LNCaP clone FGC (cell line): ENCODE measurements at regions not wholly inside any gene's neighbourhood (a gene's known extent, or its start where the extent isn't known, plus 50 kb on each side); places are given as distances from the start of the nearest gene placed in this dataset.
"Not testable (repeated sequence)": the region's sequence is repeated elsewhere in the genome, so short reads cannot be mapped to it uniquely, and the experiment has no call there.

Experiments
- DNase-seq: peaks from one replicate; pipeline ENCODE4 v3.0.0-alpha.2; 2011; ENCODE audit warnings: low read depth
- H3K4me3 ChIP-seq: 2 replicates; pipeline ENCODE4 v1.5.1; 2011; ENCODE audit warnings: mild to moderate bottlenecking, low read depth, low read length, control low read depth
- TF ChIP-seq, protein P1 (sequence below): IDR thresholded peaks from 2 replicates; pipeline ENCODE4 v1.5.1; 2012; ENCODE audit warnings: mild to moderate bottlenecking; ENCODE audit not compliant: control insufficient read depth, insufficient read depth; ENCODE audit errors: extremely low read depth

DNA sequence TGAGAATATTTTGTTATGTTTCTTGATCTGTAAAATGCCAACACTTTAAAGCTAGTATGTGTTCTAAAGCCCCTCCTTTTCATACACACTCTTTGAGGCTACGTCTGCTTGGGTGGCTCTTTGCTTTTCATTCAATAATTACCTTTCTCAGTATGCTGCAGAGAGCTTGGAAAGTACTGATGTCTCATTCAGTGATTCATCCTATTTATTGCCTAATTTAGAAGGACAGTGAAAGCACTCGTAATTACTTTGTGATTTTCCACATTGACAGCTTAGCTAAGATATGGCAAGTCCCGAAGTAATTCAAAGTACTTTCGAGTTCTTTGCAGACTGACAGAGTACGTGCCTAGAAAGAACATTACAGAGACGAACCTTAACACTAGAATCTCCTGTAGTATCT lies 57.2 kb downstream of the BMP15 start:
- no peak overlapping the region for H3K4me3 ChIP-seq
- DNase-seq: no peak
- TF ChIP-seq, protein P1, sequence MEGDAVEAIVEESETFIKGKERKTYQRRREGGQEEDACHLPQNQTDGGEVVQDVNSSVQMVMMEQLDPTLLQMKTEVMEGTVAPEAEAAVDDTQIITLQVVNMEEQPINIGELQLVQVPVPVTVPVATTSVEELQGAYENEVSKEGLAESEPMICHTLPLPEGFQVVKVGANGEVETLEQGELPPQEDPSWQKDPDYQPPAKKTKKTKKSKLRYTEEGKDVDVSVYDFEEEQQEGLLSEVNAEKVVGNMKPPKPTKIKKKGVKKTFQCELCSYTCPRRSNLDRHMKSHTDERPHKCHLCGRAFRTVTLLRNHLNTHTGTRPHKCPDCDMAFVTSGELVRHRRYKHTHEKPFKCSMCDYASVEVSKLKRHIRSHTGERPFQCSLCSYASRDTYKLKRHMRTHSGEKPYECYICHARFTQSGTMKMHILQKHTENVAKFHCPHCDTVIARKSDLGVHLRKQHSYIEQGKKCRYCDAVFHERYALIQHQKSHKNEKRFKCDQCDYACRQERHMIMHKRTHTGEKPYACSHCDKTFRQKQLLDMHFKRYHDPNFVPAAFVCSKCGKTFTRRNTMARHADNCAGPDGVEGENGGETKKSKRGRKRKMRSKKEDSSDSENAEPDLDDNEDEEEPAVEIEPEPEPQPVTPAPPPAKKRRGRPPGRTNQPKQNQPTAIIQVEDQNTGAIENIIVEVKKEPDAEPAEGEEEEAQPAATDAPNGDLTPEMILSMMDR: no peak

DNA sequence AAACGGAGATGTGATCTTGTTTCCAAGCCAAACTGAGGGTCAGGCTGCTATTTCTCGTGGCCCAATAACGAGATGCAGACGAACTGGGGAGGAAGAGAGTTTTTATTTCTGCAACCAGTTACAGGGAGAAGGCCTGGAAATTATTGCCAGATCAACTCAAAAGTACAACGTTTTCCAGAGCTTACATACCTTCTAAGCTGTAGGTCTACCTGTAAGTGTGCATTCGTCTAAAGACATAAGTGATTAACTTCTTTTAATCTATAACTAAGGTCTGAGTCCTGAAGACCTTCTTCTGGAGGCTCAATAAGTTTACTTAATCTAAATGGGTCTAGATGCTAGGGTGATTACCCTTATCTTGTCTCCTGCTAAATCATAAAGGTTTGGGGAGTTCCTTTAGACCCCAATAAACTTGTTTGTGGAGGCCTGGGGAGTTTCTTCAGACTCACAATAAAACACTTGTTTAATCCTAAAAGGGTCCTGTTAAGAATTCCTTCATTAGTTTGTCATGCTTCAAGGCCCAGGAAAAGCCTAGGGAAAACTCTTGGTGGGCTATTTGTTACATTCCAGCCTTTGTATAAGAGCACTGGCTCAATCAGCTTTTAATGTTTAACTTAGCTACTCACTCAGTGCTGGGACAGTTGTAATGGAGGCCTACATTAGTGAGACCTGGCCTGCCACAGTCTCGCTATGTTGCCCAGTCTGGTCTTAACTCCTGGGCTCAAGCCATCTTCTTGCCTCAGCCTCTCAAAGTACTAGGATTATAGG lies 58.5 kb downstream of the BMP15 start:
- not testable (repeated sequence) for DNase-seq, H3K4me3 ChIP-seq

DNA sequence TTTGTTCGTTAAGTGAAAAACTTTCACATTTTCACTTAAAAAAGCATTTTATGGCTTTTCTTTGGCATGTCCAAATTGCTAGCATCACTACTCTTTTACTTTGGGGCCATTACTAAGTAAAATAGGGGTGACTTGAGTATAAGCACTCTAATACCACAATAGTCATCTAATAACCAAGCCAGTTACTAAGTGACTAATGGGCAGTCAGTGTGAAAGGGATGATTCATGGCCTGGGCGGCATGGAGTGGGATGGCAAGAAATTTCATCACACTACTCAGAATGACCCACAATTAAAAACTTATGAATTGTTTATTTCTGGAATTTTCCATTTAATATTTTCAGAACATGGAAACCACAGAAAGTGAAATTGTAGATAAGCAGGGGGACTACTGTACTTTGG lies 60.9 kb downstream of the BMP15 start:
- H3K4me3 ChIP-seq: no peak overlapping the region
- no peak for DNase-seq
- TF ChIP-seq, protein P1: no peak

DNA sequence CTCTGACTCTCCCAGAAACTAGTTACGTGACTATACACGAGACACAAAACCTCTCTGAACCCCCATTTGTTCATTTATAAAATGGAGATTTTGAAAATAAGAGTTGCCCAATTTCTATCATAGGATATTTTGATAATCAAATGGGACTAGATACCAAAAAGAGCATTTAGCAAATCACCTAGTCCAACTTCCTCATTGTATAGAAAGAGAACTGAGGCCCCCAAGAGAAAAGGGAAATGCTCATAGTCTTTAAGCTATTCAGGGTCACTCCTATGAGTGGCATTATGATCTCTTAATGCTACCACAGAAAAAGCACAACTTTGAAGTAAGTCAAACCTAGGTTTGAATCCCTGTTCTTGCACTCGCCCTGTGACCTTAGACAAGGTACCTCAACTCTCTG lies 62.7 kb downstream of the BMP15 start:
- no peak overlapping the region for H3K4me3 ChIP-seq
- DNase-seq: no peak
- TF ChIP-seq, protein P1: no peak

DNA sequence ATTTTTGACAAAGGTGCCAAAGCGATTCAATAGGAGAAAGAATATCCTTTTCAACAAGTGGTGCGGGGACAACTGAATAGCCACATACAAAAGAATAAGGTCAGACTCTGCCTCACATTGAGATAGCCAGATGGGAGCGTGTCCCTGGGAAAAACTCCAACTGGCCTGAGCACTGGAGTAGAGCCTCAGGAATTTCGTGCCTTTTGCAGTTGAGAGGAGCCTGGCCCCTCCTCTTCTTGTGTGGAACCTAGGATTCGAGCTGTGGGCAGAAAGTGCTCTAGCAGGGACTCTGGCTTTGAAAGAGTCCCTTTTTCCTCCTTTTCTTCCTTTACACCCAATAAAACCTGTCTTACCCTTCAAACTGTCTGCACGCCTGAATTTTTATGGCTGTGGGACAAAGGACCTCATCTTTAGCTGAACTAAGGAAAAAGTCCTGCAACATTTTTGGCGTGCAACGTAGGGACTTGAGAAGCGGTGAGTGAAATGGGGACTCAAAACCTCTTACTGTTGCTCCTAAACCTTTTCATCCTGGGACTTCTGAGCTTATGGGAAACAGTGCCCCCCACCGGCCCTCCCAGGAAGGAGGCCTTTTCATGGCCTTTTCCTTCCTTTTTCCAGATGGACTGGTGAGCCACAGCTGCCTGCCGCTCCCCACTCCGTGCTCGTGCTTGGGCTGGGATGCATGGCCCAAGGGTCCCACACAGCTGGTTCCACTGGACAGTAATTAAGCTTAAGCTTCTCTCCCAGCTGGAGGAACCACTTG lies 68.6 kb downstream of the BMP15 start:
- no peak for DNase-seq
- no peak overlapping the region for H3K4me3 ChIP-seq
- TF ChIP-seq, protein P1: no peak

DNA sequence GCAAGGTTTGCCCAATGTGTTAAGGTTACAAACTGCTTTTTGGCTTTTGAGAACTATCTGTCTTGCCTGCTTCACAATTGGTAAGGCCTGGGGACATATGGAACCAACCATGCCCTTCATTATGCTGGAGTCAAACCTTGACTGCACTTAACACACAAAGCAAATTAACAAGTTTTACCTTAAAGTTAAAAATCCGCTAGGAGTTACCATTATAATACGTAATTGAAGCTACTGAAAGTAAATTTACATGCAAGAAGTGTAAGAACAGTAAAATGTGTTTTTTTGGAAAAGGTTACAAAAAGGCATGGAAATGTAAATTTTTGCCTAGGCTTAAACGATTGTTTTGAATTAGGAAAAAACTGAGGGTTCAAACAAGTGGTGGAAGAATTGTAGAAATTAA lies 69.7 kb downstream of the BMP15 start:
- DNase-seq: no peak
- TF ChIP-seq, protein P1: no peak
- no peak overlapping the region for H3K4me3 ChIP-seq

DNA sequence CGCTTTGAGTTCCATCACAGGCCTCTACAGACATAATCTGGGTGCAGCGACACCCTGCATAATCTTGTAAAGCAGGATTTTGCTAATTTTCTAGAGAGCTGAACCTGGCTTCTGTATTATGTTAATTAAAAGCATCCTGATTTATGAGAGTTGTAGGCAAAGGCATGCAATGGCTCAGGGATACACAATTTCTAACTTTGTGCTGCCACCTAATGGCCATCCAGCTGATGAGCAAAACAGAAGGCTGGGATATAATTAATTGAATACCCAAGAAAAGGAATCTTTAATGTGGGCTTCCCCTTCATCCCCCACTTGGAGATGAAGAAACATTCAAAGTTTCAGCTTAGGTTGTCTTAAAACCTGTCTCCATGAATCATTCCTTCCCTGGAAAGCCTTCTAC lies 78.1 kb downstream of the BMP15 start:
- DNase-seq: no peak
- TF ChIP-seq, protein P1: peak; percentile 62
- no peak overlapping the region for H3K4me3 ChIP-seq
